ENCODE measurements at regions not wholly inside any gene's neighbourhood (a gene's known extent, or its start where the extent isn't known, plus 50 kb on each side); places are given as distances from the start of the nearest gene placed in this dataset.

DNA sequence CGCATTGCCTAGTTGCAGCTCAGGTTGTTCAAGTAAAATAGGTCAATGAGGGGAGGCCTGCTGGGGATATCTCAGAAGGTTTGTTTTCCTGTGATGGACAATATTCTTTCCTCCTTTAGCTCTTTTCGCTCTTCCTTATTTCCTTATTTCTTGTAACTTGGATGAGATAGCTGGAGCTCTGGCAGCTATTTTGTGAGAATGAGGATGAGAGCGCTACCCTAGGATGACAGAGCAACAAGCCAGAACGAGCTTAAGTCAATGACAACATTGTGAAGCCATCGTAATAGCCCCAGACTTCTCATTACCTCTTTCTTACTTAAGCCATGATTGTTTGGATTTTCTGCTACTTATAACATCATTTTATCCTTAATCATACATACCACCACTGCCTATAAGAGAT lies 124.3 kb upstream of the GATB start:
- Mint-ChIP-seq H3K27me3 (no peaks in the 10 kb centered on the region), H3K9me3 (no peaks in the 10 kb centered on the region), H3K4me3 (no peak overlapping the region), H3K4me1 (peaks cover 40% of the 10 kb centered on the region), H3K36me3 (ENCODE audit: low read depth) (no peaks in the 10 kb centered on the region), H3K27ac (no peak overlapping the region)
- DNase-seq: no peak
- intact Hi-C loops (cut with micrococcal nuclease): loop anchor here (10.0 kb wide), 3 partner anchors 210 to 1230 kb away; no protein-coding TSS in a partner anchor

DNA sequence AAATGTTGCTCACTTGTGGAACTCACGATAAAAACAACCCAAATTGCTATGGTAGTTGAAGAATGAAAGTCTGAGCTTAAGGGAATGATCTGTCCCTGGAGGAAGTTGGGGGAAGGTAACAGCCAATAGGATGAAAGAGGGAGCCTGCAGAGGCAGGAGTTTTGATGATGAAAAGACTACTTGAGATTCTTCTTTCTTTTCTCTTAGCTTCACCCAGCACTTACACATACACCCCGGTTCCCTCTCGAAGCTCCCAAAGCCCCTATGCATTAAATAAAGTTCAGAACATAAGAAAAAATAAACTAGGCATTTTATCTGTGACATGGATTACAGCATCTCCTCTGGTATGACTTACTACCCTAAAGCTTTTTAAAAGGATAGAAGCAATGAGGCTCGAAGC lies 122.9 kb upstream of the GATB start:
- H3K4me1 Mint-ChIP-seq: peaks cover 40% of the 10 kb centered on the region
- no peaks in the 10 kb centered on the region for H3K36me3 Mint-ChIP-seq (ENCODE audit: low read depth)
- H3K9me3 Mint-ChIP-seq: no peaks in the 10 kb centered on the region
- peaks cover 2% of the 10 kb centered on the region for H3K27me3 Mint-ChIP-seq
- no peak for DNase-seq
- H3K4me3 Mint-ChIP-seq: no peak overlapping the region
- no peak overlapping the region for H3K27ac Mint-ChIP-seq
- intact Hi-C loops (cut with micrococcal nuclease): loop anchor here (5.0 to 10.0 kb wide), 4 partner anchors 211 to 1231 kb away; no protein-coding TSS in a partner anchor

DNA sequence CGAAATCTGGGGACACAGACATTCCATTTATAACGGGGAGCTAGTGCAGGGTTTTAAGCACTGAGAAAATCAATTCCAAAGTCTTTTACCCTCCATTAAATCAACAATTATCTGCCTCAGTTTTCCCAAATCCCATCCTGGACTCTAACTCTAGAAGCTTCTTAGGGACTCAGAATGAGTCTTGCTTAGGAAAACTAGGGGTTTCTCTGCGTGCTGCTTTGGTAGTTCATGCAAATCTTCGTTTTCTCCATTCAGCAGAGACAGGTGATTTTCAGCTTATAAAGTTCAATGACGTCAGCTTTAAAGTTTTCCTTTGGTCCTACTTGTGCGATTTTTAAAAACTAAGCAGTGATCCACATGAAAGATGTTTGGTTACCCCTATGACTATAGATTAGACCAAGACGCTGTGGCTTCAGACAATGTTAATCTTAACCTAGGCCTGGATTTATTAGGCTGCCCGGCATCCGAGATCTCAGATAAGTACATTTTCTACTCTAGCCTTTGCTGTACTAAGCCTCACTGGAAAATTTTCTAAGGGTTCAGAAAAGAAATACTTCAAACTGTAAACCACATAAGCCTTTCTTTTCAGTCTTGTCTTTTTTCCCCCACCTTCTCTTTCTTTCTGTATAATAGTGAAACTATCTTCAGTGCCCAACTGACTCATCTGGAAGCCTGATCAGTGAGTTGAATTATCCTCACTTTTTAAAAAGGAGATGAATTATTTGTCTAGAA lies 121.4 kb upstream of the GATB start:
- peak overlapping the region; percentile 83 for H3K27ac Mint-ChIP-seq
- H3K4me3 Mint-ChIP-seq: peak overlapping the region; percentile 49
- intact Hi-C loops (cut with micrococcal nuclease): loop anchor here (1.0 to 10.0 kb wide), 5 partner anchors 121 to 1233 kb away; partner anchors contain the start of gene GATB
- peaks cover 26% of the 10 kb centered on the region for H3K4me1 Mint-ChIP-seq
- DNase-seq: no peak
- H3K9me3 Mint-ChIP-seq: no peaks in the 10 kb centered on the region
- no peaks in the 10 kb centered on the region for H3K36me3 Mint-ChIP-seq (ENCODE audit: low read depth)
- peaks cover 2% of the 10 kb centered on the region for H3K27me3 Mint-ChIP-seq

DNA sequence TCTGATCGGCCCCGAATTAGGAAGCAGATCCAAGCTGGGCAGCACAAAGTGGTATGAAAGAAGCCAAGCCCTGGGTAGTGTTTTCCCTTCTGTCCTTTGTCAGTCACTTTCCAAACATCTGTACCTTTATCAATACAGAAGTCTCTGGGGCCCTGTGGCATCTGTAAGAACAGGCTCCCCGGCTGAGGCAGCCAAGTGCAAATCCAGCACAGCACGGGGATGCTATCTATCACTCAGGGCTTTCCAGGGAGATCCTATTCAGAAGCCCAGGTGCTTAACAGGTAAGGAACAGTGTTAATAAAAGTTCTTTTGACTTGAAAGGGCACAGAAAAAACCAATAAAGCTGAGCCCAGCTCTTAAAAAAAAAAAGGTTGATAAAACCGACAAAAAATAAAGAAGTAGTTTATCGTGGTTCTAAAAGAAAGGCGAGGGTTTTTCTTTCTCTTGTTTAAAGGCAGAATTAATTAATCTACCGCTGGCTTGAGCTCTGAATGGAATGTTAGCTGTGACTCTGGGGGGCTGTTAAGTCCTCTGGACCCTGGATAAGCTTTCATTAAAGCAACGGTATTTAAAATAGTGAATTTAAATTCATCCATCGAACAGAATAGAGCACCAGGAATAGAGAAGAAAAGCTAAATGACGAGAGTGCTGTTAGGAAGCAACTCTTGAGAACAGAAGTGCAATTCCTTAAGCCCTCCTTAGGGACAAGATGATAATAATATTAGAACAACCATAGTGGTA lies 119.1 kb upstream of the GATB start:
- H3K36me3 Mint-ChIP-seq (ENCODE audit: low read depth): no peaks in the 10 kb centered on the region
- peaks cover 5% of the 10 kb centered on the region for H3K27me3 Mint-ChIP-seq
- H3K27ac Mint-ChIP-seq: no peak overlapping the region
- DNase-seq: no peak
- peaks cover 25% of the 10 kb centered on the region for H3K4me1 Mint-ChIP-seq
- no peak overlapping the region for H3K4me3 Mint-ChIP-seq
- intact Hi-C loops (cut with micrococcal nuclease): loop anchor here (5.0 to 10.0 kb wide), 4 partner anchors 215 to 1235 kb away; no protein-coding TSS in a partner anchor
- no peaks in the 10 kb centered on the region for H3K9me3 Mint-ChIP-seq

DNA sequence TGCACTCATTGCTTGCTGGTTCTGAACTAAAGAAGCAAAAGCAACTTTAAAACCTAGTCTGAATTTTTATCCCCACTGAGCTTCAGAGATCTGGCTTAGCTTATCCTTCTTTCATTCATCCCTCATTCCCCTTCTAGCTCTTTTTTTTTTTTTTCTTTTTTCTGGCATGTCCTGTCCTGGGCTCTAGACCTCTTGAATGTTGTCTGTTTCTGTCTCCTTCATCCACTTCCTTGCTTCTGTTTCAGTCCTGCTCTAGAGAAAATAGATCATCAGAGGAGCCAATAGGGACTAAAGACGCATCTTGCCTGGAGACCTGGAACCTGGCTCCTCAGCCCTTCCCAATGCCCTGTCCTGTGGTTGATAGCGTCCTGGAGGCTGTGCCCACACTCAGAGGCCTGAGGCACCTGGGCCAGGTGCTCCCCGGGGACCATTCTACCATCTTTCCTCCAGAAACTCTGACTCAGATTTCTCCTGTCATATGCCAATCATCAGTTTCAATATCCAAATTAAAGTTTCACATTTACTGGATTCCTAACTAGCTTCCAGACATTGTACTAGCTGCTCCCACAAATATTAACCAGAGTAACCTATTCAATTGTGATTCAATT lies 115.7 kb upstream of the GATB start:
- H3K4me1 Mint-ChIP-seq: peaks cover 6% of the 10 kb centered on the region
- no peak overlapping the region for H3K27ac Mint-ChIP-seq
- intact Hi-C loops (cut with micrococcal nuclease): no loop called here
- H3K36me3 Mint-ChIP-seq (ENCODE audit: low read depth): no peaks in the 10 kb centered on the region
- no peak for DNase-seq
- no peak overlapping the region for H3K4me3 Mint-ChIP-seq
- peaks cover 10% of the 10 kb centered on the region for H3K27me3 Mint-ChIP-seq
- no peaks in the 10 kb centered on the region for H3K9me3 Mint-ChIP-seq

DNA sequence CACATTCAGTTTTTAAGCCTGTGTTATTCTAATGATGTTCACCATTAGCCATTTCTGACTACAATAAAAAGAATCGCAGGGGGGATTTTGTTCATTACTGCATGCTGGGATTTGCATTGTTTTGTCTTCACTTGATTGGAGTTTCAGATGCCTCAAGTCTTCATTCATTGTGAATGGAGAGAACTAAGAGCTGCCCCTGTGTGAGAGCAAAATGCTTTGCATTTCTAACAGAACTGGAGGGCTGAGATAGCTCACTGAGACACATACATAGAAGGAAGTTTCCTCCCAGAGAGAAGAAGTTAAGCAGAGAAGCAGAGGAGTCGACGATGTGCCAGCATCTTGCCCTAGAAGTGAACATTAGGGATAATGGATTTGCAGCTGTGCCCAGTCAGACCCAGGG lies 113.5 kb upstream of the GATB start:
- no peak overlapping the region for H3K27ac Mint-ChIP-seq
- intact Hi-C loops (cut with micrococcal nuclease): no loop called here
- H3K4me3 Mint-ChIP-seq: no peak overlapping the region
- H3K9me3 Mint-ChIP-seq: no peaks in the 10 kb centered on the region
- H3K27me3 Mint-ChIP-seq: peaks cover 9% of the 10 kb centered on the region
- no peak for DNase-seq
- H3K36me3 Mint-ChIP-seq (ENCODE audit: low read depth): no peaks in the 10 kb centered on the region
- no peaks in the 10 kb centered on the region for H3K4me1 Mint-ChIP-seq

DNA sequence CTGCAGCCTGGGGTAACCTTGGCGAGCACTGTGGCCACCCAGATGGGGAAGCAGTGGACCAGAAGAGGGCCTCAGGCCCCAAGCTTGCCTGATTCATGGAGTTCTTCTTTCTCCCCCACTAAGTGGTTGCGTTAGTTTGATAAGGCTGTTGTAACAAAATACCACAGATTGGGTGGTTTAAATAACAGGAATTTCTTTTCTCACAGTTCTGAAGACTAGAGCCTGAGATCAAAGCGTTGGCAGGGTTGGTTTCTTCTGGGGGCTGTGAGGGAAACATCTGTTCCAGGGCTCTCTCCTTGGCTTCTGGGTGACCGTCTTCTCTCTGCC lies 105.7 kb upstream of the GATB start:
- Mint-ChIP-seq H3K4me1 (peaks cover 7% of the 10 kb centered on the region), H3K9me3 (peaks cover 10% of the 10 kb centered on the region), H3K36me3 (ENCODE audit: low read depth) (no peaks in the 10 kb centered on the region), H3K4me3 (no peak overlapping the region), H3K27ac (no peak overlapping the region), H3K27me3 (peaks cover 11% of the 10 kb centered on the region)
- intact Hi-C loops (cut with micrococcal nuclease): no loop called here
- DNase-seq: no peak

DNA sequence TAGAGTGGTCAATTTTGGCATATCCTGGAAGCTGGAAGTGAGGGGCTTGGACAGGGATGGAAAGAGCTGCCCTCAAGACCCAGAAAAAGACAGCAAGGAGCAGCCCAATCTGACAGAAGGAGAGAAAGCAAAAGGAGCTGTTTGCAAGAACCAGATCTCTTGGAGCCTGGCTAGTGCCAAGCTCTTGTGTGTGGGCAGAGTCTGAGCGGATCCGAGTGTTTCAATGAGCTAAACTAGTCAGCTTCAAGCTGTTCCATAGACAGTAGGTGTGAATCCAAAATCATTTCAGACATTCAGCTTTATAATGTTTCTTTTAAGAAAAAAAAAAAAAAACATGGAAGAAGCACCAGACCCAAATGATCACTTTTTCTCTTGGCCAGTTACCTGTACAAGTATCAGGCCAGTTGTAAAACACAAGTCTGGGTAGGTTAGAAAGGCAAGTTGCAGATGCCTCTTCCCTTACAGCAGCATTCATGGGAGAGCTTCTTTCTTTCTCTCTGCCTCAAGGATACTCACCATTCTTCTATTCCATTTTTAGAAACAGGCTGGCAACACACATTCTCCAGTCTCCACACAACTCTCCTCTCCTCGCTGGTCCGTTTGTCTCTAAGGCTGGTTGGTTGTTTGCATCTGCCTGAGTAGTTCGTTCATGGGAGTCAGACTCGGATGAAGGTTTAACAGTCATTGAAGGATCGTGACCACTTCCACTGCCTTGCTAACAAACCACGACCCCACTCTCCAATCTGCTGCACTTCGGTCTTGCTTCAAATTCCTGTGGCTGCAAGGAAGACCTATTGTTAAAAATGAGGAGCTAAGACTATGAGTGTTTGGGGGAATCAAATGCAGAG lies 105.2 kb upstream of the GATB start:
- peaks cover 10% of the 10 kb centered on the region for H3K9me3 Mint-ChIP-seq

DNA sequence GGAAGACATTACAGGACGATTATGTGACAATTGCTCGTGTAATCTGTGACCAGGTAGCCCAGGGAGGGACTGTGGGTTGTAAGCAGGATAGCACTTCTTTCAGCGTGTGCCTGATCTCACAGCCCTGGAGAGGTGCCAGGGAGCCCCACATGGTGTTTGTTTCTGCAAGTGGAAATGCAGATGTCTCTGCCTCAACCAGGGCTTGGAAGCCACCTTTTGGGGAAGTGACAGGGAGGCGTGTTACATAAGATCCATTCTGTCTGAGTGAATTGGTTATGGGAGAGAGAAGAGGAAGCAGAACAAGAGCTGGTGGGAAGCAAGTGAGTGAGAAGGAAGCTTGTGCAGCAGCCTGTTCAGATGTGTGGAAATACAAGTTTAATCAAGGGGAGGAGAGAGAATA lies 104.5 kb upstream of the GATB start:
- peaks cover 7% of the 10 kb centered on the region for H3K4me1 Mint-ChIP-seq
- H3K27ac Mint-ChIP-seq: no peak overlapping the region
- no peak overlapping the region for H3K4me3 Mint-ChIP-seq
- peaks cover 12% of the 10 kb centered on the region for H3K27me3 Mint-ChIP-seq
- intact Hi-C loops (cut with micrococcal nuclease): no loop called here
- H3K9me3 Mint-ChIP-seq: peaks cover 10% of the 10 kb centered on the region
- H3K36me3 Mint-ChIP-seq (ENCODE audit: low read depth): no peaks in the 10 kb centered on the region
- no peak for DNase-seq

More for the DNA sequence above, 105.2 kb upstream of the GATB start:
- Mint-ChIP-seq H3K27me3 (peaks cover 12% of the 10 kb centered on the region), H3K4me1 (peaks cover 7% of the 10 kb centered on the region), H3K4me3 (no peak overlapping the region), H3K27ac (no peak overlapping the region), H3K36me3 (ENCODE audit: low read depth) (no peaks in the 10 kb centered on the region)
- intact Hi-C loops (cut with micrococcal nuclease): no loop called here
- no peak for DNase-seq

DNA sequence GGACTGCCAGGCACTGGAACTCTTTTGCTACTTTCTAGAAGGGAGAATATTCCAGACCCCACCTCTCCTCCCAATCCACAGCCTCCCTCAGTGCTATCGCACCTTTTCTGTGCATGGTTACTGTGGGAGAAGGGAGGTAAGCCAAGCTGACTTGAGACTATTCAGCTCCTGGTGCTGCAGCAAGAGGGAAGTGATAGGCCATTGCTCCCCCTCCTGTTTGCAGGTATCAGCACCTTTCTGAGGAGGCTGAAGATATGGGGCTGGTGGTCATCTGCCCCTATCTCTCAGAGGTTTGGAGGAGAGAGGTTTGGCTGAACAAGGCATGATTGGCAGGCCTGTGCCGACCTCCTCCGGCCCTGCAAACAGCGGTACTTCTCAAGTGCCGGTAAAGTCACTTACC lies 103.3 kb upstream of the GATB start:
- no peak overlapping the region for H3K27ac Mint-ChIP-seq
- peaks cover 10% of the 10 kb centered on the region for H3K9me3 Mint-ChIP-seq
- DNase-seq: no peak
- no peaks in the 10 kb centered on the region for H3K36me3 Mint-ChIP-seq (ENCODE audit: low read depth)
- H3K4me1 Mint-ChIP-seq: peaks cover 7% of the 10 kb centered on the region
- no peak overlapping the region for H3K4me3 Mint-ChIP-seq
- peaks cover 16% of the 10 kb centered on the region for H3K27me3 Mint-ChIP-seq
- intact Hi-C loops (cut with micrococcal nuclease): no loop called here

DNA sequence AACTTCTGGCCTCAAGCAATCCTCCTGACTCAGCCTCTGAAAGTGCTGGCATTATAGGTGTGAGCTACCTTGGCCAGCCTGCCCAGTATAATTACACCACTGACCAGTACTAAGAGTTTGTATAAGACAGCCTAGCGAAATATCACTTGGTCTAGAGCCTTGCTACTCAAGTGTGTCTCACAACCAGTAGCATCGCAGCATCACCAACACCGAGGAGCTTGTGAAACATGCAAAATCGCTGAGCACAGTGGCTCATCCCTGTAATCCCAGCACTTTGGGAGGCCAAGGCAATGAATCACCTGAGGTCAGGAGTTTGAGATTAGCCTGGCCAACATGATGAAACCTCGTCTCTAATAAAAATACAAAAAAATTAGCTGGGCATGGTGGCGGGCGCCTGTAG lies 102.0 kb upstream of the GATB start:
- intact Hi-C loops (cut with micrococcal nuclease): no loop called here
- no peak overlapping the region for H3K4me3 Mint-ChIP-seq
- no peaks in the 10 kb centered on the region for H3K36me3 Mint-ChIP-seq (ENCODE audit: low read depth)
- H3K27ac Mint-ChIP-seq: no peak overlapping the region
- peaks cover 7% of the 10 kb centered on the region for H3K9me3 Mint-ChIP-seq
- peaks cover 22% of the 10 kb centered on the region for H3K27me3 Mint-ChIP-seq
- peaks cover 7% of the 10 kb centered on the region for H3K4me1 Mint-ChIP-seq
- DNase-seq: no peak

DNA sequence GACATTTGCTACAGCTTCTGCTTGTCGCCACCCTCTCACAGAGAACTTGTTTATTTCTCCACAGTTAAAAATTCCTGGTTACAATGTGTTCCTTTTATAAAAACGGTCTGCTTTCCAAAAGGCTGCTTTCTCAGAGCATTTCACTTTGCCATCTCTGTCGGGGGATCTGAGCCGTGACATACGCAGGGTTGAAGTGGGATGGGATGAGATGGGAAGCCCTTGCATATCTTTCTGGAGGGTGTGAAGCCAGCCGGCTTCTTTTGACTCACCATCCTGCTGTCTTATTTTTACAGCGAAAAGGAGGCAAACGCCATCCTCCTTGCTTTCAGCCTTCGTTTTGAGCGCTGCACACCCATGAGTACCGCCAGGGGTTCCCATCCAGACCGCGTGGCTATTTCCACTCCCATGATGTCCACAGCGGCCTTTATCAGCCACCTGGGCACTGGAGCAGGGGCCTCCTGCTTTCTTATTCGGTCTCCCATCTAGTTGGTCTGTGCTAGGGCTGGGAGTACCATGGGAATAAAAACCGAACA lies 99.8 kb upstream of the GATB start:
- no peak for DNase-seq
- Mint-ChIP-seq H3K4me1 (peaks cover 5% of the 10 kb centered on the region), H3K27me3 (peaks cover 27% of the 10 kb centered on the region), H3K36me3 (ENCODE audit: low read depth) (no peaks in the 10 kb centered on the region), H3K4me3 (no peak overlapping the region), H3K27ac (no peak overlapping the region), H3K9me3 (no peaks in the 10 kb centered on the region)
- intact Hi-C loops (cut with micrococcal nuclease): no loop called here

DNA sequence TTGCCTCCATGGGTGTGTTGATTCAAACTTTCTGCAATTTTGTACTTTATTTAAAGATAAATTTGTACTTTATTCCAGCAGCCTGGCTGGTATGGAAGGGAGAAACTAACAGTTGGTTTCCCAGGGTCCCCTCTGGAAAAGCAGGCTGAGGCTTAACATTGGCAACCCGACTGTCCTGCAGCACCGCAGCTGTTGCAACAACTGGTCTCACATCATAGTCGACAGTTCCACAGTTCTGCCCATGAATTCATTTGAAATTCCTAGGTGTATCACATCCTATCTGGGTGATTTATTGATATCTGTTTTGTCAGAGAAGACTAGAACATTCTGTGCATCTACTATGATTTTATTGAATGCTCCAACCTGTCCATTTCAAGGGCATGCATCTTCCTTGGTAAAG lies 98.8 kb upstream of the GATB start:
- no peaks in the 10 kb centered on the region for H3K4me1 Mint-ChIP-seq
- H3K27me3 Mint-ChIP-seq: peaks cover 22% of the 10 kb centered on the region
- no peaks in the 10 kb centered on the region for H3K9me3 Mint-ChIP-seq
- no peak for DNase-seq
- intact Hi-C loops (cut with micrococcal nuclease): no loop called here
- H3K36me3 Mint-ChIP-seq (ENCODE audit: low read depth): no peaks in the 10 kb centered on the region
- H3K27ac Mint-ChIP-seq: no peak overlapping the region
- no peak overlapping the region for H3K4me3 Mint-ChIP-seq
